SU-DHL-6 (cell line): ENCODE measurements at regions not wholly inside any gene's neighbourhood (a gene's known extent, or its start where the extent isn't known, plus 50 kb on each side); places are given as distances from the start of the nearest gene placed in this dataset.

Source experiments
- H2AFZ ChIP-seq: fragments of 200-600 bp; sonication (generic); 2 replicates; pipeline ENCODE4 v1.6.1; 2014; ENCODE audit warnings: low read depth, mild to moderate bottlenecking, moderate library complexity, mixed read lengths, antibody characterized with exemption, low read length; ENCODE audit not compliant: severe bottlenecking
- H3F3A ChIP-seq: fragments of 200-600 bp; shearing (Covaris generic); 2 replicates; pipeline ENCODE4 v1.6.0; 2016; ENCODE audit warnings: antibody characterized with exemption, mild to moderate bottlenecking; ENCODE audit not compliant: insufficient read depth
- H3K27ac ChIP-seq: fragments of 200-600 bp; sonication (generic); 2 replicates; pipeline ENCODE4 v1.5.1; 2016; ENCODE audit warnings: low read depth, mild to moderate bottlenecking, low read length, moderate library complexity, mixed read lengths
- H3K27me3 ChIP-seq: fragments of 200-600 bp; sonication (generic), shearing (Covaris generic); 2 replicates; pipeline ENCODE4 v1.6.0; 2014; ENCODE audit warnings: mild to moderate bottlenecking, low read length
- H3K36me3 ChIP-seq: fragments of 200-600 bp; sonication (generic); 2 replicates; pipeline ENCODE4 v1.6.1; 2014; ENCODE audit warnings: mild to moderate bottlenecking, low read length, mixed read lengths
- H3K4me2 ChIP-seq: fragments of 300-600, 200-600 bp; shearing (Covaris generic), sonication (generic); 2 replicates; pipeline ENCODE4 v1.6.0; 2014; ENCODE audit warnings: low read length, low read depth, mild to moderate bottlenecking; ENCODE audit not compliant: poor library complexity, severe bottlenecking
- H3K4me3 ChIP-seq: fragments of 200-600 bp; sonication (generic); 2 replicates; pipeline ENCODE4 v1.5.1; 2014; ENCODE audit warnings: antibody characterized with exemption, low read length, mild to moderate bottlenecking, mixed read lengths; ENCODE audit not compliant: insufficient read depth, poor library complexity, severe bottlenecking
- H3K79me2 ChIP-seq: fragments of 200-600 bp; sonication (generic); 2 replicates; pipeline ENCODE4 v1.6.1; 2014; ENCODE audit warnings: mild to moderate bottlenecking, low read length, moderate library complexity; ENCODE audit not compliant: insufficient read depth
- H3K9ac ChIP-seq: fragments of 200-600 bp; sonication (generic); 2 replicates; pipeline ENCODE4 v1.7.0; 2014; ENCODE audit warnings: mild to moderate bottlenecking, low read length
- H3K9me2 ChIP-seq: fragments of 200-600 bp; sonication (generic); replicated peaks from 2 replicates; pipeline ENCODE4 v1.6.1; 2014; ENCODE audit warnings: low read length; ENCODE audit not compliant: insufficient read depth
- H3K9me3 ChIP-seq: fragments of 200-600 bp; sonication (generic); 2 replicates; pipeline ENCODE4 v1.6.1; 2014; ENCODE audit warnings: low read length, mixed read lengths; ENCODE audit not compliant: insufficient read depth
- H4K20me1 ChIP-seq: fragments of 200-600 bp; sonication (generic); 2 replicates; pipeline ENCODE4 v1.6.1; 2014; ENCODE audit warnings: low read depth, mild to moderate bottlenecking, antibody characterized with exemption, low read length, moderate library complexity, mixed read lengths
- EZH2phosphoT487 ChIP-seq: fragments of 200-600 bp; sonication (generic), shearing (Covaris generic); conservative IDR thresholded peaks from 2 replicates; pipeline ENCODE4 v1.6.1; 2018; ENCODE audit warnings: mild to moderate bottlenecking, antibody characterized with exemption, low read length, moderate library complexity, mixed read lengths
- TF ChIP-seq, protein P1 (sequence below): fragments of 200-600 bp; sonication (generic); IDR thresholded peaks from one replicate; pipeline ENCODE4 v1.5.1; 2017; ENCODE audit warnings: antibody characterized with exemption, mild to moderate bottlenecking, low read length, moderate library complexity; ENCODE audit not compliant: insufficient read depth, poor library complexity, severe bottlenecking

DNA sequence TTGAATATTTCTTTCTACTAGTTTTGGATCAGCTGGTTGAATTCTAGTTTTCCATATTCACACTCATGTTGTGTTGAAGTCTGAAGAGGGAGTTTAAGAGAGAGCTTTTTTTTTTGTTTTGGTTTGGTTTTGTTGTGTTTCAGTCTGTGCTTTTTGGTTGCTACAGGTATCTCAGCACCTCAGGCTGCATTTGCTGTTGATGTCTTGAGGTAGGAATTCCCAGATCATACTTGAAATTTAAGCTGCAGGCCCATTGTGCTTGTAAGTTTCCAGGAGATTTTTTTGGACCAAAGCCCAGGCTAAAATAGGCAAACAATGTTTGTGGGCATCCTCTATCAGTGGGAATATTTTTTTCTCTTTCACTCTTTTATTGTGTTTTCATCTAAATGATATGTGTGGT, 190.2 kb upstream of the AGA start:
- H3K79me2 ChIP-seq = no peaks in the 10 kb centered on the region
- H3K9ac ChIP-seq = no peak overlapping the region
- H3K27me3 ChIP-seq = no peaks in the 10 kb centered on the region
- H3K36me3 ChIP-seq = no peaks in the 10 kb centered on the region
- H3F3A ChIP-seq = no peaks in the 10 kb centered on the region
- no peaks in the 10 kb centered on the region for H3K9me2 ChIP-seq
- H3K4me2 ChIP-seq = no peak overlapping the region
- no peak for TF ChIP-seq EZH2phosphoT487
- TF ChIP-seq, protein P1, sequence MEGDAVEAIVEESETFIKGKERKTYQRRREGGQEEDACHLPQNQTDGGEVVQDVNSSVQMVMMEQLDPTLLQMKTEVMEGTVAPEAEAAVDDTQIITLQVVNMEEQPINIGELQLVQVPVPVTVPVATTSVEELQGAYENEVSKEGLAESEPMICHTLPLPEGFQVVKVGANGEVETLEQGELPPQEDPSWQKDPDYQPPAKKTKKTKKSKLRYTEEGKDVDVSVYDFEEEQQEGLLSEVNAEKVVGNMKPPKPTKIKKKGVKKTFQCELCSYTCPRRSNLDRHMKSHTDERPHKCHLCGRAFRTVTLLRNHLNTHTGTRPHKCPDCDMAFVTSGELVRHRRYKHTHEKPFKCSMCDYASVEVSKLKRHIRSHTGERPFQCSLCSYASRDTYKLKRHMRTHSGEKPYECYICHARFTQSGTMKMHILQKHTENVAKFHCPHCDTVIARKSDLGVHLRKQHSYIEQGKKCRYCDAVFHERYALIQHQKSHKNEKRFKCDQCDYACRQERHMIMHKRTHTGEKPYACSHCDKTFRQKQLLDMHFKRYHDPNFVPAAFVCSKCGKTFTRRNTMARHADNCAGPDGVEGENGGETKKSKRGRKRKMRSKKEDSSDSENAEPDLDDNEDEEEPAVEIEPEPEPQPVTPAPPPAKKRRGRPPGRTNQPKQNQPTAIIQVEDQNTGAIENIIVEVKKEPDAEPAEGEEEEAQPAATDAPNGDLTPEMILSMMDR = no peak
- H2AFZ ChIP-seq = no peak overlapping the region
- no peaks in the 10 kb centered on the region for H4K20me1 ChIP-seq
- no peaks in the 10 kb centered on the region for H3K9me3 ChIP-seq
- no peak overlapping the region for H3K27ac ChIP-seq
- H3K4me3 ChIP-seq = no peak overlapping the region

DNA sequence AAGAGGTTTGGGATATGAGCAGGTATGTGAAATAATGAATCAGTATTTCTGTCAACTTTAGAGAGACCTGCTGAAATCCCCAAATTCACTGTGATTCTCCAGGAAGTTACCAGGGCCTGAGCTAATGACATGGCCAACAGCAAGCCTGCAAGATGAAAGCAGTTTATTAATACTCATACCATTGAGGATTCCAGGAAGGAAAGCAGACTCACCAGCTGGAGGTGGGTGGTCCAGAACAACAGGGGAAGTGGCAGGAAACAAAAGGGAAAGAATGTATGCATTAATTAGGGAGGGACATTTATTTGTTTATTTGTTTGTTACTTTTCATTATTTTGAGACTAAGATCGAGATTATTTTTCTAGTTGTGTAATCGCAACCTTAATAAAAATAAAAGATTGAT, 196.6 kb upstream of the AGA start:
- H2AFZ ChIP-seq = no peak overlapping the region
- TF ChIP-seq, protein P1 = no peak
- TF ChIP-seq EZH2phosphoT487 = no peak
- H3K79me2 ChIP-seq = no peaks in the 10 kb centered on the region
- H3F3A ChIP-seq = no peaks in the 10 kb centered on the region
- H3K9ac ChIP-seq = no peak overlapping the region
- no peaks in the 10 kb centered on the region for H3K9me2 ChIP-seq
- H3K4me2 ChIP-seq = no peak overlapping the region
- H3K9me3 ChIP-seq = no peaks in the 10 kb centered on the region
- H3K4me3 ChIP-seq = no peak overlapping the region
- no peak overlapping the region for H3K27ac ChIP-seq
- H3K27me3 ChIP-seq = no peaks in the 10 kb centered on the region
- no peaks in the 10 kb centered on the region for H3K36me3 ChIP-seq
- no peaks in the 10 kb centered on the region for H4K20me1 ChIP-seq

DNA sequence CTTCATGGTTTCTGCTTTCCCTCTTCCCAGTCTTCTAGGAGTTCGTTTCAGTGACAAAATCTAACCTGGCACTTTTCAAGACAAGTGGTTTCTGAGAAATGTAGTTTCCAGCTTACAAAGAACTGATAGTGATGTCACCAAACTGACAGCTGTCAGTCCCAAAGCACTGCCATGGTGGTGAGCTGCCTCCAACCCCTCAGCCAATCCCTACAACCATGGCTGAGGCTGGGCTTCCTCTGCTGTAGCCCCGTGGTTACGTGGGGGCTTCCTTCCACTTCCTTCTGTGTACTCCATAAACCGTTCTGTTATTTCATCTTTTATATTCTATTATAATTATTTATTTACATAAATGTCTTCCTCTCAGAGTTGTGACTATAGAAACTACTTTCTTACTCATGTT, 198.6 kb upstream of the AGA start:
- no peak overlapping the region for H3K27ac ChIP-seq
- H3K4me2 ChIP-seq = no peak overlapping the region
- TF ChIP-seq, protein P1 = no peak
- TF ChIP-seq EZH2phosphoT487 = no peak
- no peaks in the 10 kb centered on the region for H3K27me3 ChIP-seq
- H3K36me3 ChIP-seq = no peaks in the 10 kb centered on the region
- no peaks in the 10 kb centered on the region for H4K20me1 ChIP-seq
- H3K9me2 ChIP-seq = no peaks in the 10 kb centered on the region
- no peak overlapping the region for H2AFZ ChIP-seq
- H3K4me3 ChIP-seq = no peak overlapping the region
- no peaks in the 10 kb centered on the region for H3F3A ChIP-seq
- no peaks in the 10 kb centered on the region for H3K79me2 ChIP-seq
- H3K9ac ChIP-seq = no peak overlapping the region
- H3K9me3 ChIP-seq = no peaks in the 10 kb centered on the region

DNA sequence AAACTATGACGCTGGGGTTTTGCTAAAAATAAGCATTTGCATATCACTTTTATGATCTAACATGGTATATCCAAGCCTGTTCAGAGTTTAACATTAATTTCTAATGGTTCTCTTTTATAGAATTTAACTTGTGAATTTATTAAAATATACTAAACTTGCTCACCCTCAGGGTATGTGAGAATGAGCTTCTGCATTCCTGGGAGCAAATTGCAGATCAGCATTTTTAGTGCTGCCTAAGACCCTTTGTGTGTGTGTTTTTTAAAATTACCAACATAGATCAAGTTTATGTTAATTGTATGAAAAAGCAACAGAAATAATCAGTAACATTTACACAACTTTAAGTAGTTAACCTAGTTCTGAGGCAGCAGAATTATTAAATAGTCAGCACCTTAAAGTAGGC, 218.0 kb upstream of the AGA start:
- Histone ChIP-seq H3K9me2 (no peaks in the 10 kb centered on the region), H3K4me3 (no peak overlapping the region)

More for the DNA sequence above, 218.0 kb upstream of the AGA start:
- Histone ChIP-seq H4K20me1 (no peaks in the 10 kb centered on the region), H3F3A (no peaks in the 10 kb centered on the region), H3K4me2 (no peak overlapping the region), H3K27me3 (no peaks in the 10 kb centered on the region), H3K9me3 (no peaks in the 10 kb centered on the region), H3K9ac (no peak overlapping the region), H3K79me2 (no peaks in the 10 kb centered on the region), H2AFZ (no peak overlapping the region), H3K27ac (no peak overlapping the region), H3K36me3 (no peaks in the 10 kb centered on the region)
- TF ChIP-seq EZH2phosphoT487 = no peak
- TF ChIP-seq, protein P1 = no peak
